HG03280 (cell line): ENCODE measurements at regions not wholly inside any gene's neighbourhood (a gene's known extent, or its start where the extent isn't known, plus 50 kb on each side); places are given as distances from the start of the nearest gene placed in this dataset.
A peak's percentile ranks its signal among the peaks of the same experiment; 100 is the strongest.

Experiments
- ATAC-seq: cut with Tn5 transposase; IDR thresholded peaks from one replicate; pipeline ENCODE4 v1.9.1; 2021; ENCODE audit warnings: mild to moderate bottlenecking, moderate library complexity; ENCODE audit not compliant: unreplicated experiment

- ATAC-seq = no peak
Measured at GRCh38 chr6:126419901-126420300, 80.0 kb downstream of the CENPW start.

GRCh38 chr6:126422912-126423311 lies 83.0 kb downstream of the CENPW start:
- no peak for ATAC-seq

GRCh38 chr6:126427713-126428112 lies 87.8 kb downstream of the CENPW start:
- no peak for ATAC-seq

- no peak for ATAC-seq
Measured at GRCh38 chr6:126429866-126430265, 90.0 kb downstream of the CENPW start.

GRCh38 chr6:126432564-126432963 lies 92.6 kb downstream of the CENPW start:
- no peak for ATAC-seq

- ATAC-seq = no peak
Measured at GRCh38 chr6:126433927-126434326, 94.0 kb downstream of the CENPW start.

GRCh38 chr6:126437205-126437604 lies 97.3 kb downstream of the CENPW start:
- no peak for ATAC-seq

- ATAC-seq = no peak
Measured at GRCh38 chr6:126439040-126439439, 99.1 kb downstream of the CENPW start.

- ATAC-seq = no peak
Measured at GRCh38 chr6:126440923-126441322, 101.0 kb downstream of the CENPW start.

- ATAC-seq = no peak
Measured at GRCh38 chr6:126444659-126445273, 104.9 kb downstream of the CENPW start.

GRCh38 chr6:126446248-126446647 lies 106.3 kb downstream of the CENPW start:
- no peak for ATAC-seq

- ATAC-seq = peak; percentile 62
Measured at GRCh38 chr6:126447367-126447766, 107.5 kb downstream of the CENPW start.

GRCh38 chr6:126461045-126461444 lies 121.1 kb downstream of the CENPW start:
- no peak for ATAC-seq

GRCh38 chr6:126464245-126464644 lies 124.3 kb downstream of the CENPW start:
- no peak for ATAC-seq

GRCh38 chr6:126475449-126475848 lies 135.5 kb downstream of the CENPW start:
- no peak for ATAC-seq

- ATAC-seq = peak; percentile 80
Measured at GRCh38 chr6:126477678-126478077, 137.8 kb downstream of the CENPW start.

- no peak for ATAC-seq
Measured at GRCh38 chr6:126480268-126480667, 140.4 kb downstream of the CENPW start.

GRCh38 chr6:126481319-126481718 lies 141.4 kb downstream of the CENPW start:
- ATAC-seq = no peak

- ATAC-seq = no peak
Measured at GRCh38 chr6:126504792-126505191, 164.9 kb downstream of the CENPW start.

- no peak for ATAC-seq
Measured at GRCh38 chr6:126513198-126513597, 173.3 kb downstream of the CENPW start.

- ATAC-seq = no peak
Measured at GRCh38 chr6:126516411-126516810, 176.5 kb downstream of the CENPW start.

- ATAC-seq = no peak
Measured at GRCh38 chr6:126524811-126525326, 185.0 kb downstream of the CENPW start.

GRCh38 chr6:126526547-126526946 lies 186.6 kb downstream of the CENPW start:
- ATAC-seq = no peak
